ENCODE measurements at regions not wholly inside any gene's neighbourhood (a gene's known extent, or its start where the extent isn't known, plus 50 kb on each side); places are given as distances from the start of the nearest gene placed in this dataset.
A peak's percentile ranks its signal among the peaks of the same experiment; 100 is the strongest.
"Not testable (repeated sequence)": the region's sequence is repeated elsewhere in the genome, so short reads cannot be mapped to it uniquely, and the experiment has no call there.

DNA sequence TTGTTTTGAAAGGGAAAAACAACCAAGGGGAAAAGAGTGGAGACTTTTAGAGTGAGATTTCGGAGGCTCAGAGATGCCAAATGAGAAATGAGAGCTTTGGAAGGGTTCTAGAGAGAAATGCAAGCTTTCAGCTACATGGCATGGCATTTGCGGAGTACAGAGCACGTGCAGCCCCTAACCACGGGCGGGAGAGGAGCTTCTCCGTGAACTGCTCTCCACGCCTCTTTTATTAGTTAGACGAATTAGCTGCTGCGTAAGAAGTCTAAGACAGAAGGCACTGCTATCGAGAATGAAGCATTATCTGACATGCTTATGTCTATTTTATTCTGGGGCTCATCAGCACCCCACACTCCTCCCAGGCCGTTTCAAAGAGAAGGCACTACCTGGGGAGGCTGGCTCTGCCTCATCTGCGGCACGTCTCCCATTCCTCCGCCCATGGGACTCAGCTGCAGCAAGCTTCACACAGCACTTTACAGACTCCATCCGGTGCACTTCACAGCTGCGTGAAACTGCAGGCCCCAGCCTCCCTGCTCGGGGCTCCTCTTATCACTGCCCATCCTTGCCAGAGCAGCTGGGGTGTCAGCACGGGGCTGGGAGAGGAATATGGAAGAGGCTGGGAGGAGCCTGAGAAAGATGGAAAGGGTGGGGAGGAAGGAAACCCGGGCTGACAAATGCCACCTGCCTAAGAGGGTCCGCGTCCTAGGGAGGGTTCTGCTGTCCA lies 207.3 kb upstream of the APCDD1 start:
- DNase-seq (ENCODE audit: low spot score), result no peak

DNA sequence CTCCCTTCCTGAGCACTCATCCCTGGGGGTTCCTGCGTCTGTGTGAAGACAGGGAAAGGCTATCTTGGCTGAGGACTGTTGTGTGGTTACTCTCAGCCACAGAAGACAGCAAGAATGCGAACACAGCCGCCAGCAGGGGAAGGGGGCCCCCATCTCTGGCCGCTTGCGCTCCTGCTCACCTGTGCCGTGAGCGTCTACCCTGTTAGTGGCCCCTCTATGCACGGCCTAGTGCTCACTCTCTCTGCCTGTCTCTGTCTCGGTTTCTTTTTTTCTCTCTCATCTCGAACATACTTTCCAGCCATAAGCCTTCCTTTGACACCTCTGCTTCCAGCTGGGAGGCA lies 206.7 kb upstream of the APCDD1 start:
- no peak for DNase-seq (ENCODE audit: low spot score)

GRCh38 chr18:10248738-10249137 lies 205.7 kb upstream of the APCDD1 start:
- DNase-seq (ENCODE audit: low spot score), result no peak

GRCh38 chr18:10249270-10249669 lies 205.2 kb upstream of the APCDD1 start:
- DNase-seq (ENCODE audit: low spot score), result no peak

GRCh38 chr18:10249801-10250200 lies 204.6 kb upstream of the APCDD1 start:
- no peak for DNase-seq (ENCODE audit: low spot score)

- DNase-seq (ENCODE audit: low spot score), result no peak
Observed at GRCh38 chr18:10252494-10252893, 201.9 kb upstream of the APCDD1 start.

- DNase-seq (ENCODE audit: low spot score), result no peak
Observed at GRCh38 chr18:10252952-10253705, 201.3 kb upstream of the APCDD1 start.

DNA sequence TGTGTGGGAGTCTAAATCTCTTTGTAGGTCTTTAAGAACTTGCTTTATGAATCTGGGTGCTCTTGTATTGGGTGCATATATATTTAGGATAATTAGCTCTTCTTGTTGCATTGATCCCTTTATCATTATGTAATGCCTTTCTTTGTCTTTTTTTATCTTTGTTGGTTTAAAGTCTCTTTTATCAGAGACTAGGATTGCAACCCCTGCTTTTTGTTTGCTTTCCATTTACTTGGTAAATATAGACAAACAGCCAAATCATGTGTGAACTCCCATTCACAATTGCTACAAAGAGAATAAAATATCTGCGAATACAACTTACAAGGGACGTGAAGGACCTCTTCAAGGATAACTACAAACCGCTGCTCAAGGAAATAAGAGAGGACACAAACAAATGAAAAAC lies 198.2 kb upstream of the APCDD1 start:
- not testable (repeated sequence) for DNase-seq (ENCODE audit: low spot score)

- no peak for DNase-seq (ENCODE audit: low spot score)
Observed at GRCh38 chr18:10258836-10259474, 195.5 kb upstream of the APCDD1 start.

DNA sequence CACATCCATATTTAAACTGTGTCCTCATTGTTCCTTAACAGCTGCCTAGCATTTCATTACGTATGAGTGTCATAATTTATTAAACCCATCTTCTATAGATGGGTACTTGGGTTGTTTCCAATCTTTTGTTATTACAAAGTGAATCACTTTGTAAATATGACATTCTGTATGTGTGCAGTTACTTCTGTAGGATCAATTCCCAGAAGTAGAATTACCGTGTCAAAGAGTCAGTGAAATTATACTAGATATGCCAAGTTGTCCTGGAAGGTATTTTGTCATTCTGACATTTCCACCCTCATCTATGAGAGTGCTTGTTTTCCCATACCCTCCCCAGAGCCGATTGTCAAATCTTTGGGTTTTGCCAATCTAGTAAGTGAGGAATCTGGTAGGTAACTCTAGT lies 194.5 kb upstream of the APCDD1 start:
- DNase-seq (ENCODE audit: low spot score), result no peak

- DNase-seq (ENCODE audit: low spot score), result no peak
Observed at GRCh38 chr18:10261344-10262276, 192.8 kb upstream of the APCDD1 start.

GRCh38 chr18:10262566-10262965 lies 191.9 kb upstream of the APCDD1 start:
- DNase-seq (ENCODE audit: low spot score), result no peak

DNA sequence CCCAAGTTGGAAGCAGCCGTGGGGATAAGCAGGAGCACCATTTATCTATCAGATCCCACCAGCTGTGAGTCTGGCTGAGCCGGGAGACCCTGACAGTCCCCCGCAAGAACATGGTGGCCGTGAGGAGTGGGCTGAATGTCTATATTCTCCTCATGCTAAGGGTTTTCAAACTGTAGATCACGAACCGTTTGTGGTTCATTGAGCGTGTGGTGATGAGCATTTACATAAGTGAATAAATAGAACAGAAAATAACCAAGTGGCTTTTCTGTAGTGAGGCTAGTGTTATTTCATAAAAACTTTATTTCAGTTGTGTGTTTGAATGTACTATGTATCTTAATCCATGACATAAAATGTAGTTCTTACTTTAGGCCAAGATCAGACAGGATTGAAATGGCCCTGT lies 190.2 kb upstream of the APCDD1 start:
- DNase-seq (ENCODE audit: low spot score), result no peak

- no peak for DNase-seq (ENCODE audit: low spot score)
Observed at GRCh38 chr18:10265560-10266333, 188.7 kb upstream of the APCDD1 start.

GRCh38 chr18:10266334-10266590 lies 188.2 kb upstream of the APCDD1 start:
- no peak for DNase-seq (ENCODE audit: low spot score)

GRCh38 chr18:10269261-10269660 lies 185.2 kb upstream of the APCDD1 start:
- DNase-seq (ENCODE audit: low spot score), result no peak

DNA sequence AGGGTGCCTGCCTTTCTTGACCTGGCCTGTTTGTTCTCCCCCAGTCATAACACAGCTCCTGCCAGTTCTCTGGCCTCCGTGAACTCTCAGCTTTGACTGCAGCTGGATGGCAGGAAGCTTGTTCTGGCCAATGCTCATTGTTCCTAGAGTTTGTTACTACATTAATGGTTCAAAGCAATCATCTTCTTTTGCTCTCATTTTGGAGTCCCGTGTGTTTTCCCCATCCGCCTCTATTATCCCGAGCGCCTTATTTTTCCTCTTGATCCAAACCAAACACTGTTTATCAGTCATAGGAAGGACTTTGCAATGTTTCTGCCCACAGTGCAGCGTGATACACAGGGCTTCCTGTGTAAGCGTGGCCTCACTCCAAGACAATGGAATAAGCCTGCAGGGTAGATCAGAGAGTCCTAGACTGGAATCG lies 184.3 kb upstream of the APCDD1 start:
- DNase-seq (ENCODE audit: low spot score), result peak; percentile 48

DNA sequence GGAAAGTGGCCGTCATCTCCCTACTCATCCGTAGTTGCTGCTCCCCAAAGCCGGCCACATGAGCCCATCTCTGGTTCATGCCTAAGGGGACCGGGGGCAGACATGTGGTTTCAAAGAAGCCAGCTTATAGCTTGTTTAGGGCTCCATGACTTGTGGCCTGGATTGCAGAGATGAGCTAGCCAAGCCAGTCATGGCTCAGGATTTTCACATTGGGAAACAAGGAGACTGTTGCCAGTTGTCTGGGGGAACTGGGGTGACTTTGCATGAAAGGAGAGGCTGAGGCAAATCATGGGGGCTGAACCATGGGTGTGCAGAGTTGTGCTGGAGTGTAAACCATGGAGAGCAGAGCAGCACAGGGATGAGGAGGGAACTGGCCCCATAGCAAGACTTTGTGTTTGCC lies 183.0 kb upstream of the APCDD1 start:
- no peak for DNase-seq (ENCODE audit: low spot score)

- no peak for DNase-seq (ENCODE audit: low spot score)
Observed at GRCh38 chr18:10274301-10274700, 180.1 kb upstream of the APCDD1 start.

DNA sequence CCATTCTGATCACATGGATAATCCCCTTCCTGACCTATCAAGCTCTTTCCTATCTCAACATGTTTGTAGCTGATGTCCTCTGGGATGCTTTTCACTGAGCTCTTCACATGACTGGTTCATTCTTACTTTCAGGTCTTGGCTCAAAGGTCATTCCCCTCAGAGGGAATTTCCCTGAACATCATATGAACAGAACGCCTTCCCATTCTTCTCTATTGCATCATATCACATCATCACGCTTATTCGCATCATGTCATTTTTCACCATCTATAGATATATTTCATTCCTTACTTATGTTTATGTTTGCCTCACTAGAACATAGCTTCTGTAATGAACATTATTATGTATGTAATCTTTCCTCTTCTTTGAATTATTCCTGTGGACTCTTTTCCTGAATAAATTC lies 178.9 kb upstream of the APCDD1 start:
- DNase-seq (ENCODE audit: low spot score), result no peak

DNA sequence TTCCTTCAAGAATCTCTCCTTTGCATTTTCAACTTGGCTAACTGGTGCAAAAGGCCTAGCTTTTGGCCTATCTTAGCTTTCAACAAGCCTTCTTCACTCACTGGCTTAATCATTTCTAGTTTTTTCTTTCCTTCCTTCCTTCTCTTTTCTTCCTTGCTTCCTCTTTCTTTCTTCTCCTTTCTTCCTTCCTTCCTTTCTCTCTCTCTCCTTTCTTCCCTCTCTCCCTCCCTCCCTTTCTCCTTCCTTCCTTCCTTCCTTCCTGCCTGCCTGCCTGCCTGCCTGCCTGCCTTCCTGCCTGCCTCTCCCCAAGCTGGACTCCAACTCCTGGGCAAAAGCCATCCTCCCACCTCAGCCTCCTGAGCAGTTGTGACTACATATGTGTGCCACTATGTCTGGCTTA lies 176.2 kb upstream of the APCDD1 start:
- no peak for DNase-seq (ENCODE audit: low spot score)

- DNase-seq (ENCODE audit: low spot score), result no peak
Observed at GRCh38 chr18:10279471-10279870, 175.0 kb upstream of the APCDD1 start.

All from COLO829 (cell line).